Keratinocyte (primary cell): ENCODE measurements at regions not wholly inside any gene's neighbourhood (a gene's known extent, or its start where the extent isn't known, plus 50 kb on each side); places are given as distances from the start of the nearest gene placed in this dataset.

ENCODE experiments used
- DNase-seq: peaks from one replicate; pipeline ENCODE4 v3.0.0-alpha.2; 2011; ENCODE audit warnings: low read depth, missing footprints, low spot score
- FAIRE-seq: peaks from 2 replicates; lab custom pipeline; 2011; peaks lifted over from hg19 to GRCh38; lab: Jason Lieb, UNC
- H2AFZ ChIP-seq: 2 replicates; pipeline ENCODE4 v1.6.0; 2012; ENCODE audit warnings: low read length, control low read depth, inconsistent platforms; ENCODE audit not compliant: control insufficient read depth
- H3K27ac ChIP-seq: 2 replicates; pipeline ENCODE4 v1.5.1; 2011; ENCODE audit warnings: low read length; ENCODE audit not compliant: control insufficient read depth, insufficient read depth
- H3K27me3 ChIP-seq: 3 replicates; pipeline ENCODE4 v1.6.0; 2011; ENCODE audit warnings: low read length; ENCODE audit not compliant: control insufficient read depth, insufficient read depth; ENCODE audit errors: extremely low read depth
- H3K36me3 ChIP-seq, 2 experiments: 2 replicates in 1 of 2; 3 replicates in 1 of 2; pipeline ENCODE4 v1.5.1; 2011; ENCODE audit warnings: low read length in 2 of 2, mild to moderate bottlenecking in 1 of 2; ENCODE audit not compliant: control insufficient read depth in 2 of 2, insufficient read depth in 2 of 2; ENCODE audit errors: extremely low read depth in 1 of 2
- H3K4me1 ChIP-seq: 3 replicates; pipeline ENCODE4 v1.5.1; 2011; ENCODE audit warnings: low read length; ENCODE audit not compliant: control insufficient read depth, insufficient read depth; ENCODE audit errors: extremely low read depth
- H3K4me2 ChIP-seq: 3 replicates; pipeline ENCODE4 v1.6.0; 2011; ENCODE audit warnings: low read depth, low read length; ENCODE audit not compliant: control insufficient read depth, insufficient read depth; ENCODE audit errors: extremely low read depth
- H3K4me3 ChIP-seq, 3 experiments: fragments of 200-600 bp in 1 of 3; sonication (generic) in 1 of 3; 2 replicates in 2 of 3; 3 replicates in 1 of 3; pipeline ENCODE4 v1.5.1; 2011 to 2016; ENCODE audit warnings: low read length in 3 of 3, mild to moderate bottlenecking in 3 of 3, control low read depth in 2 of 3, inconsistent platforms in 1 of 3, low read depth in 1 of 3, mixed read lengths in 1 of 3, mixed run types in 1 of 3, moderate library complexity in 1 of 3; ENCODE audit not compliant: control insufficient read depth in 2 of 3, insufficient read depth in 2 of 3; ENCODE audit errors: extremely low read depth in 1 of 3
- H3K79me2 ChIP-seq: 2 replicates; pipeline ENCODE4 v1.6.0; 2012; ENCODE audit warnings: low read length; ENCODE audit not compliant: control insufficient read depth, insufficient read depth
- H3K9ac ChIP-seq: 3 replicates; pipeline ENCODE4 v1.6.0; 2011; ENCODE audit warnings: low read length; ENCODE audit not compliant: control insufficient read depth, insufficient read depth; ENCODE audit errors: extremely low read depth
- H3K9me1 ChIP-seq: 3 replicates; pipeline ENCODE4 v1.6.0; 2011; ENCODE audit warnings: low read length; ENCODE audit not compliant: control insufficient read depth, insufficient read depth; ENCODE audit errors: extremely low read depth
- H3K9me3 ChIP-seq: 2 replicates; pipeline ENCODE4 v1.5.1; 2012; ENCODE audit warnings: low read depth, low read length; ENCODE audit not compliant: control insufficient read depth
- H4K20me1 ChIP-seq: 3 replicates; pipeline ENCODE4 v1.6.0; 2011; ENCODE audit warnings: low read length; ENCODE audit not compliant: control insufficient read depth, insufficient read depth; ENCODE audit errors: extremely low read depth
- EZH2 ChIP-seq: IDR thresholded peaks from one replicate; pipeline ENCODE4 v1.6.1; 2012; ENCODE audit warnings: inconsistent platforms, mild to moderate bottlenecking, low read length, moderate library complexity
- dilution Hi-C: fragments of 300-500 bp; cut with MboI; formaldehyde crosslinking; loops from one replicate; pipeline ENCODE4 v1.7.0; 2020; ENCODE audit warnings: low sequenced_read_pairs; ENCODE audit not compliant: extremely low pct_ligation_motif_present
- TF ChIP-seq, protein P1 (sequence below), 3 experiments: IDR thresholded peaks in 1 of 3; conservative IDR thresholded peaks in 1 of 3; optimal IDR thresholded peaks in 1 of 3; 2 replicates in 2 of 3; 3 replicates in 1 of 3; pipeline versions ENCODE3 to v1.5.1; 2011; ENCODE audit warnings: low read length in 3 of 3, mild to moderate bottlenecking in 3 of 3, moderate library complexity in 2 of 3, control low read depth in 1 of 3, inconsistent platforms in 1 of 3; ENCODE audit not compliant: insufficient read depth in 2 of 3; ENCODE audit errors: extremely low read depth in 1 of 3

DNA sequence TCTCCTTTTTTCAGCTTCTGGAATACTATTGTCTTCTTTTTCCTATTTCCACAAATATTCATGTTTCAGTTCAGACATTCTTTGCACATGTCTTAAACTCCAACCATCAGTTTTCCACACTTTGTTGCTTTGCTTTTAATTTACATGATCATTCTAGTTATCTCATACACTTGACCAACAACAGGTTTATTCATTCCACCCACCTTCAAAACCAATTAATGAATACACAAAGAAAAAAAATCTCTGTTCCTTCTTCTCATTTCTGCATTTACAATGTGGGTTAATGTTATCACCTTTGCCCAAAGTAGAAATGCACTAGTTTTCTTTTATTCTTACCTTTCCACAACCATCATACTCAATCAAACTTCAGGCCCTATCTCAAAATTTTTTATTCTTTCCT lies 216.7 kb downstream of the FRK start:
- dilution Hi-C loops = no loop called here
- Histone ChIP-seq H3K27me3 (no peaks in the 10 kb centered on the region), H3K36me3 (no peaks in the 10 kb centered on the region), H3K79me2 (no peaks in the 10 kb centered on the region), H3K27ac (no peak overlapping the region), H4K20me1 (no peaks in the 10 kb centered on the region), H3K9me3 (no peaks in the 10 kb centered on the region), H3K4me3 (no peak overlapping the region), H3K4me1 (no peaks in the 10 kb centered on the region), H2AFZ (no peak overlapping the region), H3K9me1 (no peaks in the 10 kb centered on the region), H3K9ac (no peak overlapping the region), H3K4me2 (no peak overlapping the region)
- TF ChIP-seq EZH2 = no peak
- TF ChIP-seq, protein P1, sequence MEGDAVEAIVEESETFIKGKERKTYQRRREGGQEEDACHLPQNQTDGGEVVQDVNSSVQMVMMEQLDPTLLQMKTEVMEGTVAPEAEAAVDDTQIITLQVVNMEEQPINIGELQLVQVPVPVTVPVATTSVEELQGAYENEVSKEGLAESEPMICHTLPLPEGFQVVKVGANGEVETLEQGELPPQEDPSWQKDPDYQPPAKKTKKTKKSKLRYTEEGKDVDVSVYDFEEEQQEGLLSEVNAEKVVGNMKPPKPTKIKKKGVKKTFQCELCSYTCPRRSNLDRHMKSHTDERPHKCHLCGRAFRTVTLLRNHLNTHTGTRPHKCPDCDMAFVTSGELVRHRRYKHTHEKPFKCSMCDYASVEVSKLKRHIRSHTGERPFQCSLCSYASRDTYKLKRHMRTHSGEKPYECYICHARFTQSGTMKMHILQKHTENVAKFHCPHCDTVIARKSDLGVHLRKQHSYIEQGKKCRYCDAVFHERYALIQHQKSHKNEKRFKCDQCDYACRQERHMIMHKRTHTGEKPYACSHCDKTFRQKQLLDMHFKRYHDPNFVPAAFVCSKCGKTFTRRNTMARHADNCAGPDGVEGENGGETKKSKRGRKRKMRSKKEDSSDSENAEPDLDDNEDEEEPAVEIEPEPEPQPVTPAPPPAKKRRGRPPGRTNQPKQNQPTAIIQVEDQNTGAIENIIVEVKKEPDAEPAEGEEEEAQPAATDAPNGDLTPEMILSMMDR (optimal IDR thresholded peaks at IDR 0.05 in 1 of 3, IDR thresholded peaks at IDR 0.05 in 1 of 3, conservative IDR thresholded peaks at IDR 0.05 in 1 of 3; ENCODE audit: extremely low read depth in 1 of 3, insufficient read depth in 2 of 3, low read length in 3 of 3) = no peak
- FAIRE-seq (no peak), DNase-seq (no peak)

DNA sequence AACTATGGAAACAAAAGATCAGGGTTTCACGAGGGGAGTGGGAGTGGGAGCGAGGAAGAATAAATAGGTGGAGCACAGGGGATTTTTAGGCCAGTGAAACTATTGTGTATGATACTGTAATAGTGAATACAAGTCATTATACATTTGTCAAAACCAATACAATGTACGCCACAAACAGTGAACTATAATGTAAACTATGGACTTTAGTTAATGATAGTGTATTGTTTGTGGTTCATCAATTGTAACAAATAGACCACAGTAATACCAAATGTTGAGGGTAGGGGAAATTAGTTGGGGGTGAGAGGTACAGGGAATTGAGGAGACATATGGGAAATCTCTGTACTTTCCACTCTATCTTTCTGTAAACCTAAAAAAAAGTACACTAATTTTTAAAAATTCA lies 218.4 kb downstream of the FRK start:
- no peaks in the 10 kb centered on the region for H3K9me1 ChIP-seq
- H3K79me2 ChIP-seq = no peaks in the 10 kb centered on the region
- no peaks in the 10 kb centered on the region for H3K4me1 ChIP-seq
- H3K9me3 ChIP-seq = no peaks in the 10 kb centered on the region
- no peaks in the 10 kb centered on the region for H4K20me1 ChIP-seq
- dilution Hi-C loops = no loop called here
- DNase-seq (no peak), FAIRE-seq (no peak)
- H3K27ac ChIP-seq = no peak overlapping the region
- no peaks in the 10 kb centered on the region for H3K36me3 ChIP-seq
- H3K27me3 ChIP-seq = no peaks in the 10 kb centered on the region
- H3K9ac ChIP-seq = no peak overlapping the region
- TF ChIP-seq, protein P1 (optimal IDR thresholded peaks at IDR 0.05 in 1 of 3, IDR thresholded peaks at IDR 0.05 in 1 of 3, conservative IDR thresholded peaks at IDR 0.05 in 1 of 3; ENCODE audit: extremely low read depth in 1 of 3, insufficient read depth in 2 of 3, low read length in 3 of 3) = no peak
- TF ChIP-seq EZH2 = no peak
- H3K4me2 ChIP-seq = no peak overlapping the region
- no peak overlapping the region for H2AFZ ChIP-seq
- no peak overlapping the region for H3K4me3 ChIP-seq
